ENCODE measurements at regions not wholly inside any gene's neighbourhood (a gene's known extent, or its start where the extent isn't known, plus 50 kb on each side); places are given as distances from the start of the nearest gene placed in this dataset.

GRCh38 chr6:147911057-147911456 is 402.6 kb downstream of the SAMD5 start:
- Histone ChIP-seq H3K4me1 (replicated peaks in 1 of 4; ENCODE audit: control insufficient read depth in 3 of 4, insufficient read depth in 4 of 4, low read length in 3 of 4) (no peaks in the 10 kb centered on the region), H2BK12ac (ENCODE audit: low read depth, low read length) (no peak overlapping the region)

More at GRCh38 chr6:147911057-147911456, 402.6 kb downstream of the SAMD5 start:
- Histone ChIP-seq H3K9ac (replicated peaks in 1 of 4; ENCODE audit: extremely low read depth in 1 of 4, low read depth in 3 of 4, low read length in 3 of 4) (no peak overlapping the region), H3K23ac (ENCODE audit: insufficient read length) (no peak overlapping the region), H3K79me1 (ENCODE audit: low read depth, low read length) (no peaks in the 10 kb centered on the region), H3K56ac (replicated peaks; ENCODE audit: insufficient read length, low read depth, low read length) (no peak overlapping the region), H3K27ac (ENCODE audit: low read depth, low read length) (no peak overlapping the region), H2BK20ac (ENCODE audit: low read length) (no peak overlapping the region), H2BK5ac (ENCODE audit: low read depth, low read length) (no peak overlapping the region), H4K20me1 (replicated peaks in 1 of 2; ENCODE audit: control insufficient read depth in 1 of 2, insufficient read depth in 2 of 2, low read length in 2 of 2) (peaks cover 0 to 1% of the 10 kb centered on the region in 2 experiments), H2AFZ (ENCODE audit: low read length) (no peak overlapping the region), H3K14ac (ENCODE audit: insufficient read length) (no peak overlapping the region), H3K4ac (replicated peaks; ENCODE audit: insufficient read length, low read depth, low read length) (no peak overlapping the region), H3K4me2 (ENCODE audit: insufficient read depth in 1 of 2, low read depth in 2 of 2, low read length in 2 of 2) (no peak overlapping the region), H3K4me3 (ENCODE audit: extremely low read depth in 1 of 4, insufficient read depth in 2 of 4, low read depth in 3 of 4, low read length in 4 of 4) (no peak overlapping the region), H2AK5ac (ENCODE audit: low read depth, low read length) (no peak overlapping the region), H3K23me2 (ENCODE audit: low read depth, low read length) (no peaks in the 10 kb centered on the region), H3K9me3 (ENCODE audit: insufficient read depth in 2 of 2, low read depth in 1 of 2, low read length in 1 of 2) (no peaks in the 10 kb centered on the region), H4K91ac (replicated peaks; ENCODE audit: insufficient read length, low read length) (no peak overlapping the region), H3K36me3 (ENCODE audit: control insufficient read depth in 2 of 4, insufficient read depth in 4 of 4, low read length in 3 of 4) (no peaks in the 10 kb centered on the region), H4K5ac (ENCODE audit: insufficient read length, low read depth, low read length) (no peak overlapping the region), H3K18ac (ENCODE audit: extremely low read depth, low read length) (no peak overlapping the region), H3K27me3 (replicated peaks in 1 of 4; ENCODE audit: control insufficient read depth in 3 of 4, extremely low read depth in 1 of 4, insufficient read depth in 3 of 4, low read length in 3 of 4) (no peaks in the 10 kb centered on the region), H3K79me2 (ENCODE audit: control insufficient read depth in 1 of 2, insufficient read depth in 2 of 2, low read length in 2 of 2) (no peaks in the 10 kb centered on the region), H4K8ac (ENCODE audit: extremely low read depth, insufficient read depth, low read length) (no peak overlapping the region), H2BK15ac (ENCODE audit: low read length) (no peak overlapping the region), H2BK120ac (replicated peaks; ENCODE audit: low read depth, low read length) (no peak overlapping the region)
- no peak for FAIRE-seq
- CTCF ChIA-PET (ENCODE audit: partially characterized antibody): interaction anchor here (0.7 to 1.4 kb wide), 2 partner anchors 12 to 97 kb away, joined by 3 read pairs; no protein-coding TSS in a partner anchor
- DNase-seq (ENCODE audit: low read depth in 1 of 2, low spot score in 2 of 2): no peak
- POLR2A ChIA-PET (ENCODE audit: partially characterized antibody): no interaction called here
- 89% methylated on average over 3 of the region's 3 CpGs; no CpG with 5 or more reads in 1 of the 2 experiments for WGBS, 2 experiments (ENCODE audit: extremely low coverage in 1 of 2, insufficient coverage in 1 of 2, insufficient read length in 1 of 2, insufficient replicate concordance in 2 of 2, low coverage in 1 of 2, low lambda C conversion rate in 2 of 2, missing lambda C conversion rate in 1 of 2)
- TF ChIP-seq MAX (IDR thresholded peaks at IDR 0.05): no peak

Data from H1 (cell line).